HFFc6 (cell line): ENCODE measurements at regions not wholly inside any gene's neighbourhood (a gene's known extent, or its start where the extent isn't known, plus 50 kb on each side); places are given as distances from the start of the nearest gene placed in this dataset.

ENCODE experiments used
- DNase-seq: peaks from one replicate; pipeline ENCODE4 v3.0.0-alpha.2; 2018
- H3K27ac Mint-ChIP-seq: 2 replicates; pipeline ENCODE4 v1.8.0; 2020; ENCODE audit warnings: mild to moderate bottlenecking, mixed read lengths
- H3K27me3 Mint-ChIP-seq: 2 replicates; pipeline ENCODE4 v1.8.0; 2021; ENCODE audit warnings: mild to moderate bottlenecking, moderate library complexity, mixed read lengths; ENCODE audit not compliant: insufficient read depth
- H3K36me3 Mint-ChIP-seq: 2 replicates; pipeline ENCODE4 v1.8.0; 2021; ENCODE audit warnings: low read depth, mixed read lengths
- H3K4me1 Mint-ChIP-seq: 2 replicates; pipeline ENCODE4 v1.8.0; 2020; ENCODE audit warnings: low read depth, mixed read lengths
- H3K4me3 Mint-ChIP-seq: 2 replicates; pipeline ENCODE4 v1.8.0; 2020; ENCODE audit warnings: mild to moderate bottlenecking, moderate library complexity, mixed read lengths
- H3K9me3 Mint-ChIP-seq: 2 replicates; pipeline ENCODE4 v1.8.0; 2020; ENCODE audit warnings: mild to moderate bottlenecking, mixed read lengths
- CTCF ChIP-seq: fragments of 200-600 bp; sonication (generic); IDR thresholded peaks from 2 replicates; pipeline ENCODE4 v1.5.0; 2021; ENCODE audit warnings: antibody characterized with exemption, mild to moderate bottlenecking

- no peak for TF ChIP-seq CTCF
- H3K4me3 Mint-ChIP-seq, result no peak overlapping the region
- H3K27me3 Mint-ChIP-seq, result no peaks in the 10 kb centered on the region
- no peaks in the 10 kb centered on the region for H3K4me1 Mint-ChIP-seq
- peaks cover 72% of the 10 kb centered on the region for H3K9me3 Mint-ChIP-seq
- H3K27ac Mint-ChIP-seq, result no peak overlapping the region
- DNase-seq, result no peak
- peaks cover 10% of the 10 kb centered on the region; the same call in 1 of the 2 replicates for H3K36me3 Mint-ChIP-seq
These were observed 334.7 kb downstream of the CYRIA start for GRCh38 chr2:16330982-16331381.

- H3K4me1 Mint-ChIP-seq, result no peaks in the 10 kb centered on the region
- peaks cover 77% of the 10 kb centered on the region for H3K9me3 Mint-ChIP-seq
- H3K27me3 Mint-ChIP-seq, result no peaks in the 10 kb centered on the region
- no peak overlapping the region for H3K4me3 Mint-ChIP-seq
- peaks cover 10% of the 10 kb centered on the region; the same call in 1 of the 2 replicates for H3K36me3 Mint-ChIP-seq
- no peak for DNase-seq
- no peak overlapping the region for H3K27ac Mint-ChIP-seq
- TF ChIP-seq CTCF, result no peak
These were observed 335.1 kb downstream of the CYRIA start for GRCh38 chr2:16330571-16330970.

- H3K4me3 Mint-ChIP-seq, result no peak overlapping the region
- no peaks in the 10 kb centered on the region for H3K4me1 Mint-ChIP-seq
- no peak overlapping the region for H3K27ac Mint-ChIP-seq
- no peak for DNase-seq
- TF ChIP-seq CTCF, result no peak
- H3K36me3 Mint-ChIP-seq, result peaks cover 10% of the 10 kb centered on the region; the same call in 1 of the 2 replicates
- H3K9me3 Mint-ChIP-seq, result peaks cover 79% of the 10 kb centered on the region
- no peaks in the 10 kb centered on the region for H3K27me3 Mint-ChIP-seq
These were observed 335.6 kb downstream of the CYRIA start for GRCh38 chr2:16330012-16330411.

- TF ChIP-seq CTCF, result no peak
- Mint-ChIP-seq H3K27ac (no peak overlapping the region), H3K27me3 (no peaks in the 10 kb centered on the region), H3K4me1 (no peaks in the 10 kb centered on the region), H3K4me3 (no peak overlapping the region), H3K36me3 (peaks cover 10% of the 10 kb centered on the region; the same call in 1 of the 2 replicates), H3K9me3 (peaks cover 80% of the 10 kb centered on the region)
- no peak for DNase-seq
These were observed 336.2 kb downstream of the CYRIA start for GRCh38 chr2:16329421-16329820.

GRCh38 chr2:16328521-16329190 lies 337.0 kb downstream of the CYRIA start:
- TF ChIP-seq CTCF, result no peak
- no peaks in the 10 kb centered on the region for H3K4me1 Mint-ChIP-seq
- H3K9me3 Mint-ChIP-seq, result peaks cover 81% of the 10 kb centered on the region
- peaks cover 10% of the 10 kb centered on the region for H3K36me3 Mint-ChIP-seq
- no peak overlapping the region for H3K27ac Mint-ChIP-seq
- H3K4me3 Mint-ChIP-seq, result no peak overlapping the region
- no peak for DNase-seq
- no peaks in the 10 kb centered on the region for H3K27me3 Mint-ChIP-seq
